ENCODE measurements at regions not wholly inside any gene's neighbourhood (a gene's known extent, or its start where the extent isn't known, plus 50 kb on each side); places are given as distances from the start of the nearest gene placed in this dataset.
A peak's percentile ranks its signal among the peaks of the same experiment; 100 is the strongest.

- no peak for DNase-seq (ENCODE audit: low read depth)
- no peak overlapping the region for H3K4me3 ChIP-seq (ENCODE audit: low read depth, low read length)
These were observed 217.0 kb downstream of the TMEM38B start for GRCh38 chr9:105911104-105911911.

- DNase-seq (ENCODE audit: low read depth): no peak
- no peak overlapping the region for H3K4me3 ChIP-seq (ENCODE audit: low read depth, low read length)
These were observed 218.0 kb downstream of the TMEM38B start for GRCh38 chr9:105912157-105912862.

- no peak for DNase-seq (ENCODE audit: low read depth)
- H3K4me3 ChIP-seq (ENCODE audit: low read depth, low read length): no peak overlapping the region
These were observed 218.6 kb downstream of the TMEM38B start for GRCh38 chr9:105912863-105913516.

- no peak for DNase-seq (ENCODE audit: low read depth)
- H3K4me3 ChIP-seq (ENCODE audit: low read depth, low read length): no peak overlapping the region
These were observed 226.9 kb downstream of the TMEM38B start for GRCh38 chr9:105921057-105921726.

GRCh38 chr9:105928416-105928815 lies 234.1 kb downstream of the TMEM38B start:
- H3K4me3 ChIP-seq (ENCODE audit: low read depth, low read length): no peak overlapping the region
- DNase-seq (ENCODE audit: low read depth): no peak

- no peak for DNase-seq (ENCODE audit: low read depth)
- no peak overlapping the region for H3K4me3 ChIP-seq (ENCODE audit: low read depth, low read length)
These were observed 235.8 kb downstream of the TMEM38B start for GRCh38 chr9:105930011-105930627.

- DNase-seq (ENCODE audit: low read depth): no peak
These were observed 237.9 kb downstream of the TMEM38B start for GRCh38 chr9:105932276-105932675.

GRCh38 chr9:105950448-105950847 lies 256.1 kb downstream of the TMEM38B start:
- H3K4me3 ChIP-seq (ENCODE audit: low read depth, low read length): no peak overlapping the region
- DNase-seq (ENCODE audit: low read depth): no peak

More at GRCh38 chr9:105932276-105932675, 237.9 kb downstream of the TMEM38B start:
- no peak overlapping the region for H3K4me3 ChIP-seq (ENCODE audit: low read depth, low read length)

GRCh38 chr9:105950894-105951293 lies 256.6 kb downstream of the TMEM38B start:
- DNase-seq (ENCODE audit: low read depth): no peak
- no peak overlapping the region for H3K4me3 ChIP-seq (ENCODE audit: low read depth, low read length)

GRCh38 chr9:105954517-105954916 lies 260.2 kb downstream of the TMEM38B start:
- no peak overlapping the region for H3K4me3 ChIP-seq (ENCODE audit: low read depth, low read length)
- DNase-seq (ENCODE audit: low read depth): no peak

GRCh38 chr9:105957830-105958229 lies 263.5 kb downstream of the TMEM38B start:
- no peak for DNase-seq (ENCODE audit: low read depth)
- no peak overlapping the region for H3K4me3 ChIP-seq (ENCODE audit: low read depth, low read length)

GRCh38 chr9:105958587-105958986 lies 264.2 kb downstream of the TMEM38B start:
- DNase-seq (ENCODE audit: low read depth): no peak
- H3K4me3 ChIP-seq (ENCODE audit: low read depth, low read length): no peak overlapping the region

- no peak overlapping the region for H3K4me3 ChIP-seq (ENCODE audit: low read depth, low read length)
- DNase-seq (ENCODE audit: low read depth): peak; percentile 13
These were observed 265.2 kb downstream of the TMEM38B start for GRCh38 chr9:105959531-105959930.

GRCh38 chr9:105963343-105964099 lies 269.2 kb downstream of the TMEM38B start:
- DNase-seq (ENCODE audit: low read depth): no peak
- no peak overlapping the region for H3K4me3 ChIP-seq (ENCODE audit: low read depth, low read length)

GRCh38 chr9:105964156-105964555 lies 269.8 kb downstream of the TMEM38B start:
- no peak overlapping the region for H3K4me3 ChIP-seq (ENCODE audit: low read depth, low read length)
- no peak for DNase-seq (ENCODE audit: low read depth)

- no peak for DNase-seq (ENCODE audit: low read depth)
- no peak overlapping the region for H3K4me3 ChIP-seq (ENCODE audit: low read depth, low read length)
These were observed 272.5 kb downstream of the TMEM38B start for GRCh38 chr9:105966834-105967233.

- DNase-seq (ENCODE audit: low read depth): no peak
- no peak overlapping the region for H3K4me3 ChIP-seq (ENCODE audit: low read depth, low read length)
These were observed 272.9 kb downstream of the TMEM38B start for GRCh38 chr9:105967248-105967647.

GRCh38 chr9:105967797-105968196 lies 273.5 kb downstream of the TMEM38B start:
- no peak overlapping the region for H3K4me3 ChIP-seq (ENCODE audit: low read depth, low read length)
- DNase-seq (ENCODE audit: low read depth): no peak
